Transverse colon (tissue), 4 donors: ENCODE measurements at regions not wholly inside any gene's neighbourhood (a gene's known extent, or its start where the extent isn't known, plus 50 kb on each side); places are given as distances from the start of the nearest gene placed in this dataset.

ENCODE experiments used
- DNase-seq: peaks from one replicate; pipeline ENCODE4 v3.0.0-alpha.2; 2019
- H3K27ac ChIP-seq, 4 donors: fragments of 200-600 bp; sonication (generic); 2 replicates each; pipeline ENCODE4 v1.5.1; 2016 to 2018; ENCODE audit warnings: inconsistent platforms in 4 of 4
- H3K27me3 ChIP-seq: fragments of 200-600 bp; sonication (generic); 2 replicates; pipeline ENCODE4 v1.5.1; 2017; ENCODE audit warnings: inconsistent platforms
- H3K36me3 ChIP-seq, 4 donors: fragments of 200-600 bp; sonication (generic); 2 replicates each; pipeline ENCODE4 v1.5.1; 2017 to 2019; ENCODE audit warnings: inconsistent platforms in 4 of 4
- H3K4me1 ChIP-seq, 4 donors: fragments of 200-600 bp; sonication (generic); 2 replicates each; pipeline ENCODE4 v1.5.1; 2017 to 2020; ENCODE audit warnings: inconsistent platforms in 4 of 4
- H3K4me3 ChIP-seq, 4 donors: fragments of 200-600 bp; sonication (generic); 1 replicate in 1 of 4; 2 replicates in 3 of 4; pipeline versions ENCODE4 v1.5.1 to v1.6.1; 2017 to 2019; ENCODE audit warnings: inconsistent platforms in 4 of 4
- H3K9me3 ChIP-seq, 2 donors: fragments of 200-600 bp; sonication (generic); 2 replicates each; pipeline ENCODE4 v1.5.1; 2017 to 2019; ENCODE audit warnings: inconsistent platforms in 2 of 2
- EP300 ChIP-seq: sonication (generic); formaldehyde crosslinking; IDR thresholded peaks from one replicate; pipeline ENCODE4 v1.6.1; 2017; ENCODE audit warnings: antibody characterized with exemption, low read depth
- POLR2A ChIP-seq: fragments of 450-650 bp; IDR thresholded peaks from one replicate; pipeline ENCODE4 v1.6.1; 2016; ENCODE audit warnings: antibody characterized with exemption, mild to moderate bottlenecking, moderate library complexity
- POLR2AphosphoS5 ChIP-seq, 3 donors: sonication (generic); formaldehyde crosslinking; IDR thresholded peaks; one replicate each; pipeline ENCODE4 v1.6.1; 2016; ENCODE audit warnings: antibody characterized with exemption in 3 of 3
- WGBS, 2 donors: methylation state at CpG; one replicate each; pipeline ENCODE4 v1.1.5; 2018; ENCODE audit warnings: low coverage in 1 of 2; 5-methylcytosine and 5-hydroxymethylcytosine counted together
- in situ Hi-C, 4 donors: fragments of 200-750 bp; cut with MboI; loops; one replicate each; pipeline versions ENCODE4 v1.15.0 to v1.15.1; 2017; ENCODE audit warnings: low sequenced_read_pairs in 3 of 4, low pct_ligation_motif_present in 1 of 4, low pct_unique_long_range_greater_than_20kb in 1 of 4
- intact Hi-C: fragments of 100-400 bp; cut with DNase I; formaldehyde crosslinking; loops from one replicate; pipeline ENCODE4 v1.15.1; 2023; ENCODE audit warnings: low total_unique reads
- TF ChIP-seq, protein P1 (sequence below), 5 experiments: fragments of 200-600 bp in 3 of 5; fragments of 450-650 bp in 2 of 5; sonication (generic) in 3 of 5; IDR thresholded peaks; 1 replicate in 2 of 5; 2 replicates in 3 of 5; pipeline ENCODE4 v1.5.1; 2016 to 2017; ENCODE audit warnings: antibody characterized with exemption in 5 of 5, inconsistent platforms in 3 of 5, mild to moderate bottlenecking in 2 of 5, moderate library complexity in 1 of 5

DNA sequence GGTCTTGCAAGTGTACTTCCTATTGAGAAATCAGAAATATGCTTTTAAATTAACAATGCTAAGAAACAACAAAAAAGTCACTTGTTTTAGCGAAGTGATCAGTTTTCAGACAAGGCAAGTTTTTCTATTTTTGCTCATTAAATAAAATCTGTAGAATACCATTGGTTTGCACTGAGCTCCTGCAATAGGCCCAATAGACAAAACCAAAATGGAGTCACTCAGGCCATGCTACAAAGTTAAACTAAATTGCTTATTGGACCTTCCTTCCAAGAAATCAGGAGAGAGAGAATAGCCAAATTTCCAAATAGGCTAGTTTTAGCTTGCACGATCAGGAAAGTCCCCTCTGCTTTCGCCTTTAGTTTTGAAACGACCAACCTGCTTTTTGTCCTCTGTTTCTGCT lies 73.4 kb upstream of the SLC13A1 start:
- no peak for DNase-seq
- Histone ChIP-seq H3K27ac (no peak overlapping the region), H3K4me1 (no peaks in the 10 kb centered on the region), H3K27me3 (no peaks in the 10 kb centered on the region), H3K4me3 (no peak overlapping the region), H3K9me3 (no peaks in the 10 kb centered on the region), H3K36me3 (no peaks in the 10 kb centered on the region)
- intact Hi-C loops (no loop called here), in situ Hi-C loops (no loop called here)
- no peak for TF ChIP-seq POLR2A
- TF ChIP-seq POLR2AphosphoS5 (IDR thresholded peaks at IDR 0.05) = no peak
- TF ChIP-seq EP300 = no peak
- TF ChIP-seq, protein P1, sequence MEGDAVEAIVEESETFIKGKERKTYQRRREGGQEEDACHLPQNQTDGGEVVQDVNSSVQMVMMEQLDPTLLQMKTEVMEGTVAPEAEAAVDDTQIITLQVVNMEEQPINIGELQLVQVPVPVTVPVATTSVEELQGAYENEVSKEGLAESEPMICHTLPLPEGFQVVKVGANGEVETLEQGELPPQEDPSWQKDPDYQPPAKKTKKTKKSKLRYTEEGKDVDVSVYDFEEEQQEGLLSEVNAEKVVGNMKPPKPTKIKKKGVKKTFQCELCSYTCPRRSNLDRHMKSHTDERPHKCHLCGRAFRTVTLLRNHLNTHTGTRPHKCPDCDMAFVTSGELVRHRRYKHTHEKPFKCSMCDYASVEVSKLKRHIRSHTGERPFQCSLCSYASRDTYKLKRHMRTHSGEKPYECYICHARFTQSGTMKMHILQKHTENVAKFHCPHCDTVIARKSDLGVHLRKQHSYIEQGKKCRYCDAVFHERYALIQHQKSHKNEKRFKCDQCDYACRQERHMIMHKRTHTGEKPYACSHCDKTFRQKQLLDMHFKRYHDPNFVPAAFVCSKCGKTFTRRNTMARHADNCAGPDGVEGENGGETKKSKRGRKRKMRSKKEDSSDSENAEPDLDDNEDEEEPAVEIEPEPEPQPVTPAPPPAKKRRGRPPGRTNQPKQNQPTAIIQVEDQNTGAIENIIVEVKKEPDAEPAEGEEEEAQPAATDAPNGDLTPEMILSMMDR (IDR thresholded peaks at IDR 0.05) = no peak
- WGBS, 2 donors = 78 to 89% methylated on average over 4 of the region's 4 CpGs

GRCh38 chr7:123271856-123272255 lies 72.1 kb upstream of the SLC13A1 start:
- H3K27me3 ChIP-seq = no peaks in the 10 kb centered on the region
- H3K9me3 ChIP-seq = no peaks in the 10 kb centered on the region
- H3K36me3 ChIP-seq = no peaks in the 10 kb centered on the region
- intact Hi-C loops = no loop called here
- in situ Hi-C loops = no loop called here
- H3K4me3 ChIP-seq = no peak overlapping the region
- H3K4me1 ChIP-seq = no peaks in the 10 kb centered on the region
- no peak for TF ChIP-seq POLR2AphosphoS5 (IDR thresholded peaks at IDR 0.05)
- no peak for TF ChIP-seq POLR2A
- TF ChIP-seq, protein P1 (IDR thresholded peaks at IDR 0.05) = no peak
- no peak for TF ChIP-seq EP300
- WGBS, 2 donors = 83 to 91% methylated on average over 1 to 2 of the region's 2 CpGs
- no peak for DNase-seq
- H3K27ac ChIP-seq = no peak overlapping the region

GRCh38 chr7:123271231-123271630 lies 71.5 kb upstream of the SLC13A1 start:
- WGBS, 2 donors = 73 to 91% methylated on average over 3 of the region's 3 CpGs
- no peak overlapping the region for H3K27ac ChIP-seq
- H3K4me3 ChIP-seq = no peak overlapping the region
- H3K27me3 ChIP-seq = no peaks in the 10 kb centered on the region
- no peaks in the 10 kb centered on the region for H3K9me3 ChIP-seq
- DNase-seq = no peak
- no peaks in the 10 kb centered on the region for H3K4me1 ChIP-seq
- intact Hi-C loops = no loop called here
- in situ Hi-C loops = no loop called here
- TF ChIP-seq EP300 (no peak), POLR2AphosphoS5 (IDR thresholded peaks at IDR 0.05) (no peak), POLR2A (no peak)
- TF ChIP-seq, protein P1 (IDR thresholded peaks at IDR 0.05) = no peak
- H3K36me3 ChIP-seq = no peaks in the 10 kb centered on the region

DNA sequence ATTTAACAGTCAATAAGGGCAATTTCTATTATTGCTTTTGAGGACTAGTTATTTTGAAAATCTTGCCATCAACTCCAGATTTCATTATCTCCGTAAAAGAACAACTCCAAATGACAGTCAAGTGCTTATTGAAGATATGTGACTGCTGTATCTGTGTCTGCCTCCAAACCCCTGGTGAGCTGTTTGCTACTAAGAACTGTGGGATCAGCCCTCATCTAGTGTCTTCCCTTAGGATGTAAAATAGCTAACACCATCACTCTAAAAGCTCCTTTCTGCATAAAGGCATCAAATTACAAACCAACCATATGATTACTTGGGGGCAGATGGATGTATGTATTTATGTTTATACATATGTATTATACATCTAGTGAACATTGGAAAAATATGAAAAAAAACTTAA lies 70.8 kb upstream of the SLC13A1 start:
- no peaks in the 10 kb centered on the region for H3K27me3 ChIP-seq
- no peak overlapping the region for H3K27ac ChIP-seq
- H3K4me3 ChIP-seq = no peak overlapping the region
- in situ Hi-C loops = no loop called here
- 67 to 83% methylated on average over 1 of the region's 1 CpG for WGBS, 2 donors
- H3K9me3 ChIP-seq = no peaks in the 10 kb centered on the region
- no peaks in the 10 kb centered on the region for H3K4me1 ChIP-seq
- TF ChIP-seq POLR2A = no peak
- TF ChIP-seq, protein P1 (IDR thresholded peaks at IDR 0.05) = no peak
- no peak for TF ChIP-seq EP300
- TF ChIP-seq POLR2AphosphoS5 (IDR thresholded peaks at IDR 0.05) = no peak
- DNase-seq = no peak
- intact Hi-C loops = no loop called here
- no peaks in the 10 kb centered on the region for H3K36me3 ChIP-seq
